ENCODE measurements at regions not wholly inside any gene's neighbourhood (a gene's known extent, or its start where the extent isn't known, plus 50 kb on each side); places are given as distances from the start of the nearest gene placed in this dataset.

DNA sequence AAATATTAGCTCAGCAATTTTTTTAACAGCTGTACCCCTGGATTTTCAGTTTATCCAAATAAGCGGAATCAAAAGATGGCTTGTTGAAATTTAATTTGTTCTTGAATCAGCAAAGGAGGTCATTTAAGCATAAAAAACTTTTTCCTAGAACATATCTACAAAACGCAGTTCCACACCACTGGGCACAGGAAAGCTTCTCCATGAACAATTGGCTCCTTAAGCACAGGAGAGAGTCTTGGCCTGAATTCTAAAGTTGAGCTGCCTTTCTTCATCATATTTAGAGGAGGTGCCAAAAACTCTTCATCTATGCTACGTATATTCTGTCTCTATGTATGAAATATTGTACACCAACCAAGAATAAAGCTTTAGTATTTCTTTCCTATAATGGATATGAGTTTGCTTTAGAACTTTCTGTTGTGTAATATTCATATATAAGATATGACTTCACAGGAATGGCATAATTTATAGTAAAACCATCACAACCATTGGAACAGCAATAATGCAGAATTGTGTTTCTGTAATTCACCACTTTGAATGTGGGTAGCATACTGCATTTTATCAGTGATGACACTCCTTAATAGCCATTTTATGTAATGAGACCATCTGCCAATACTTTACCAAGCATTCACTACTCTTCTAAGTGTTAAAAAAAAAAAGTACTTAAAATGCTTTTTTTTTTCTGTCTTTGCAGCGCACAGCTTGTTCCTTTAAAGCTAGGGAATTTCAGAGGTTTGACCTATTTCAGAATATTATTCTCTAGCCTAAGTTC is 263.7 kb downstream of the SLITRK6 start:
- H3K4me1 ChIP-seq (ENCODE audit: insufficient read depth, low read length, poor library complexity, severe bottlenecking) = no peaks in the 10 kb centered on the region
- ChIA-PET POLR2A (interaction anchor here (0.7 to 0.9 kb wide), 2 partner anchors 15 to 610 kb away, joined by 3 to 4 read pairs; no protein-coding TSS in a partner anchor), CTCF (ENCODE audit: unreplicated experiment) (no interaction called here)
- no peaks in the 10 kb centered on the region for H4K20me1 ChIP-seq (ENCODE audit: insufficient read depth, low read length)
- H3K79me2 ChIP-seq (ENCODE audit: insufficient read depth, low read depth, low read length) = no peaks in the 10 kb centered on the region
- H3K27ac ChIP-seq (ENCODE audit: low read depth, low read length, poor library complexity, severe bottlenecking) = no peak overlapping the region
- no peaks in the 10 kb centered on the region for H3K9me3 ChIP-seq (ENCODE audit: low read length)
- H2AFZ ChIP-seq (ENCODE audit: low read length) = no peak overlapping the region
- no TSS peak for BruUV-seq (replicated peaks)
- TF ChIP-seq CTCF (conservative IDR thresholded peaks at IDR 0.05; ENCODE audit: low read length) = no peak
- no peak for TF ChIP-seq EZH2phosphoT487 (IDR thresholded peaks at IDR 0.05; ENCODE audit: borderline replicate concordance, low read depth, low read length)
- H3K9me2 ChIP-seq (ENCODE audit: insufficient read depth, low read length) = no peaks in the 10 kb centered on the region
- intact Hi-C loops (cut with micrococcal nuclease; ENCODE audit: unreplicated experiment) = no loop called here
- H3K4me2 ChIP-seq (ENCODE audit: low read length) = no peak overlapping the region
- no peak for DNase-seq (ENCODE audit: low spot score)
- no peak overlapping the region for H3K4me3 ChIP-seq (ENCODE audit: low read depth, low read length, poor library complexity, severe bottlenecking)
- H3K36me3 ChIP-seq (ENCODE audit: insufficient read depth, low read length) = no peaks in the 10 kb centered on the region

DNA sequence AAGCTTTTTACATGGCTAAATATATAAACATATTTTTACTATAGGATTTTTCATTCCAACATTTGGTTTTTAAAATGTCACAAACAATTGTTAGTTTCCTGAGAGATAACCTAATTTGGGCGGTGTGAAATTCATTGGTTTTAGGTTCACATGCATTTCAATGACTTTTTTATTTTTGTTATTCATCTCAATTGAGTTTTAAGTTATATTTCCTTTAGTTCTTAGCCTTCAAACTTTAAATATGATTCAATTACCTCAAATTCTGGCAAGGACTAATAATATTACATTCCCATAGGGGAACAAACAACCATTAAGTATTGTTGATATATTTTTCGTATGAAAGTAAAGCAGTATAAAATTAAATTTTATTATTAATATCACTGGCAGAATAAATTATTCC is 265.3 kb downstream of the SLITRK6 start:
- ChIA-PET CTCF (ENCODE audit: unreplicated experiment) (no interaction called here), POLR2A (interaction anchor here (0.6 kb wide), 1 partner anchor 21 kb away, joined by 3 read pairs; no protein-coding TSS in a partner anchor)
- Histone ChIP-seq H2AFZ (ENCODE audit: low read length) (no peak overlapping the region), H3K9me2 (ENCODE audit: insufficient read depth, low read length) (no peaks in the 10 kb centered on the region), H3K36me3 (ENCODE audit: insufficient read depth, low read length) (no peaks in the 10 kb centered on the region), H3K9me3 (ENCODE audit: low read length) (no peaks in the 10 kb centered on the region), H4K20me1 (ENCODE audit: insufficient read depth, low read length) (no peaks in the 10 kb centered on the region), H3K4me2 (ENCODE audit: low read length) (no peak overlapping the region), H3K4me1 (ENCODE audit: insufficient read depth, low read length, poor library complexity, severe bottlenecking) (no peaks in the 10 kb centered on the region), H3K79me2 (ENCODE audit: insufficient read depth, low read depth, low read length) (no peaks in the 10 kb centered on the region), H3K27ac (ENCODE audit: low read depth, low read length, poor library complexity, severe bottlenecking) (no peak overlapping the region), H3K4me3 (ENCODE audit: low read depth, low read length, poor library complexity, severe bottlenecking) (no peak overlapping the region)
- no peak for TF ChIP-seq EZH2phosphoT487 (IDR thresholded peaks at IDR 0.05; ENCODE audit: borderline replicate concordance, low read depth, low read length)
- no peak for TF ChIP-seq CTCF (conservative IDR thresholded peaks at IDR 0.05; ENCODE audit: low read length)
- DNase-seq (ENCODE audit: low spot score) = no peak
- intact Hi-C loops (cut with micrococcal nuclease; ENCODE audit: unreplicated experiment) = no loop called here
- no TSS peak for BruUV-seq (replicated peaks)

- Histone ChIP-seq H3K79me2 (ENCODE audit: insufficient read depth, low read depth, low read length) (no peaks in the 10 kb centered on the region), H3K27ac (ENCODE audit: low read depth, low read length, poor library complexity, severe bottlenecking) (no peak overlapping the region), H3K9me3 (ENCODE audit: low read length) (no peaks in the 10 kb centered on the region), H3K4me3 (ENCODE audit: low read depth, low read length, poor library complexity, severe bottlenecking) (no peak overlapping the region), H3K4me2 (ENCODE audit: low read length) (no peak overlapping the region), H4K20me1 (ENCODE audit: insufficient read depth, low read length) (no peaks in the 10 kb centered on the region), H3K9me2 (ENCODE audit: insufficient read depth, low read length) (no peaks in the 10 kb centered on the region), H3K4me1 (ENCODE audit: insufficient read depth, low read length, poor library complexity, severe bottlenecking) (no peaks in the 10 kb centered on the region), H2AFZ (ENCODE audit: low read length) (no peak overlapping the region), H3K36me3 (ENCODE audit: insufficient read depth, low read length) (no peaks in the 10 kb centered on the region)
- ChIA-PET CTCF (ENCODE audit: unreplicated experiment) (interaction anchor here (1.0 kb wide), 1 partner anchor 9 kb away, joined by 3 read pairs; no protein-coding TSS in a partner anchor), POLR2A (no interaction called here)
- BruUV-seq (replicated peaks) = no TSS peak
- intact Hi-C loops (cut with micrococcal nuclease; ENCODE audit: unreplicated experiment) = no loop called here
- DNase-seq (ENCODE audit: low spot score) = no peak
- TF ChIP-seq EZH2phosphoT487 (IDR thresholded peaks at IDR 0.05; ENCODE audit: borderline replicate concordance, low read depth, low read length) (no peak), CTCF (conservative IDR thresholded peaks at IDR 0.05; ENCODE audit: low read length) (no peak)
Observed at GRCh38 chr13:85529218-85529594, 270.0 kb downstream of the SLITRK6 start.
